ENCODE measurements at regions not wholly inside any gene's neighbourhood (a gene's known extent, or its start where the extent isn't known, plus 50 kb on each side); places are given as distances from the start of the nearest gene placed in this dataset.
"Not testable (repeated sequence)": the region's sequence is repeated elsewhere in the genome, so short reads cannot be mapped to it uniquely, and the experiment has no call there.

DNA sequence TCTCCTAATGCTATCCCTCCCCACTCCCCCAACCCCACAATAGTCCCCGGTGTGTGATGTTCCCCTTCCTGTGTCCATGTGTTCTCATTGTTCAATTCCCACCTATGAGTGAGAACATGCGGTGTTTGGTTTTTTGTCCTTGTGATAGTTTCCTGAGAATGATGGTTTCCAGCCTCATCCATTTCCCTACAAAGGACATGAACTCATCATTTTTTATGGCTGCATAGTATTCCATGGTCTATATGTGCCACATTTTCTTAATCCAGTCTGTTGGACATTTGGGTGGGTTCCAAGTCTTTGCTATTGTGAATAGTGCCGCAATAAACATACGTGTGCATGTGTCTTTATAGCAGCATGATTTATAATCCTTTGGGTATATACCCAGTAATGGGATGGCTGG is 537.1 kb upstream of the KLF4 start:
- H4K8ac ChIP-seq (ENCODE audit: low read length); H2AK5ac ChIP-seq (ENCODE audit: low read length, severe bottlenecking); H2BK5ac ChIP-seq (ENCODE audit: low read depth, low read length, poor library complexity, severe bottlenecking); H2BK15ac ChIP-seq (ENCODE audit: low read depth, poor library complexity, severe bottlenecking); H3K4me3 ChIP-seq (ENCODE audit: insufficient read depth in 1 of 2, low read depth in 1 of 2, low read length in 2 of 2); H3K23ac ChIP-seq (ENCODE audit: low read length in 2 of 2); H3K9ac ChIP-seq (ENCODE audit: low read length); H3K36me3 ChIP-seq (ENCODE audit: control insufficient read depth in 1 of 2, insufficient read depth in 2 of 2, low read depth in 1 of 2, low read length in 2 of 2); H3K4me2 ChIP-seq (ENCODE audit: low read length, poor library complexity, severe bottlenecking); H2BK12ac ChIP-seq (ENCODE audit: low read length in 2 of 2); H3K4ac ChIP-seq (ENCODE audit: low read depth in 1 of 2, low read length in 2 of 2); H3K14ac ChIP-seq (ENCODE audit: low read length in 2 of 2); H3K4me1 ChIP-seq (ENCODE audit: control insufficient read depth, insufficient read depth, low read depth, low read length); H2BK120ac ChIP-seq (ENCODE audit: low read depth, low read length); H3K79me1 ChIP-seq (replicated peaks; ENCODE audit: low read length, poor library complexity, severe bottlenecking); H3K27ac ChIP-seq (ENCODE audit: low read length, poor library complexity, severe bottlenecking); H3K9me3 ChIP-seq (ENCODE audit: control insufficient read depth, low read length); H2AFZ ChIP-seq (ENCODE audit: low read depth, low read length); H3K18ac ChIP-seq (ENCODE audit: low read depth in 1 of 2, low read length in 2 of 2); H4K91ac ChIP-seq (ENCODE audit: low read length); DNase-seq; H3K27me3 ChIP-seq (ENCODE audit: control insufficient read depth in 1 of 2, insufficient read depth in 1 of 2, low read length in 2 of 2): not testable (repeated sequence)
- no CpG with 5 or more reads among the region's 4 CpGs for WGBS

DNA sequence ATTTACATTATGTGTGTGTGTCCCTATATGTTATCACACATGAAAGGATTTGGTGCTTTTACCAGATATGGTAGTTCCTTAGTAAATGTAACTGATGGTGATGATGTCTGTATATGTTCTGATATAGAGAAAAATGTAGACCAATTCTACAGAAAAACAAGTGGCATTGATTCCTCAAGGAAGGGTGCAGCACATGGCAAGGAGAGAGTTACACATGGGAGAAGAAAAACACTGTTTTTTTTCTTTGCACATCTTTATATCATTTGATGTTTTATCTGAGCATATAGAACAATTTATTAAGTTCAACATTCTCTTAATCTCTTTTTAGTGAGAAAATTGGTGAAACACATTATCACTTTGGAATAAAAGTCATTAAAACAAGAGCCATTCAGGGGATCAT is 535.0 kb upstream of the KLF4 start:
- Histone ChIP-seq H4K91ac (ENCODE audit: low read length) (no peak overlapping the region), H3K27me3 (ENCODE audit: control insufficient read depth in 1 of 2, insufficient read depth in 1 of 2, low read length in 2 of 2) (no peaks in the 10 kb centered on the region), H4K8ac (ENCODE audit: low read length) (no peak overlapping the region), H3K9me3 (ENCODE audit: control insufficient read depth, low read length) (no peaks in the 10 kb centered on the region), H2AFZ (ENCODE audit: low read depth, low read length) (no peak overlapping the region), H3K4ac (ENCODE audit: low read depth in 1 of 2, low read length in 2 of 2) (no peak overlapping the region), H3K14ac (ENCODE audit: low read length in 2 of 2) (no peak overlapping the region), H3K36me3 (ENCODE audit: control insufficient read depth in 1 of 2, insufficient read depth in 2 of 2, low read depth in 1 of 2, low read length in 2 of 2) (no peaks in the 10 kb centered on the region), H2BK12ac (ENCODE audit: low read length in 2 of 2) (no peak overlapping the region), H3K4me2 (ENCODE audit: low read length, poor library complexity, severe bottlenecking) (no peak overlapping the region), H3K18ac (ENCODE audit: low read depth in 1 of 2, low read length in 2 of 2) (no peak overlapping the region), H2AK5ac (ENCODE audit: low read length, severe bottlenecking) (no peak overlapping the region), H2BK120ac (ENCODE audit: low read depth, low read length) (no peak overlapping the region), H2BK5ac (ENCODE audit: low read depth, low read length, poor library complexity, severe bottlenecking) (no peak overlapping the region), H3K79me1 (replicated peaks; ENCODE audit: low read length, poor library complexity, severe bottlenecking) (no peaks in the 10 kb centered on the region), H3K27ac (ENCODE audit: low read length, poor library complexity, severe bottlenecking) (no peak overlapping the region), H3K4me1 (ENCODE audit: control insufficient read depth, insufficient read depth, low read depth, low read length) (no peaks in the 10 kb centered on the region), H3K23ac (ENCODE audit: low read length in 2 of 2) (no peak overlapping the region), H2BK15ac (ENCODE audit: low read depth, poor library complexity, severe bottlenecking) (no peak overlapping the region), H3K9ac (ENCODE audit: low read length) (no peak overlapping the region), H3K4me3 (ENCODE audit: insufficient read depth in 1 of 2, low read depth in 1 of 2, low read length in 2 of 2) (no peak overlapping the region)
- DNase-seq, result no peak

DNA sequence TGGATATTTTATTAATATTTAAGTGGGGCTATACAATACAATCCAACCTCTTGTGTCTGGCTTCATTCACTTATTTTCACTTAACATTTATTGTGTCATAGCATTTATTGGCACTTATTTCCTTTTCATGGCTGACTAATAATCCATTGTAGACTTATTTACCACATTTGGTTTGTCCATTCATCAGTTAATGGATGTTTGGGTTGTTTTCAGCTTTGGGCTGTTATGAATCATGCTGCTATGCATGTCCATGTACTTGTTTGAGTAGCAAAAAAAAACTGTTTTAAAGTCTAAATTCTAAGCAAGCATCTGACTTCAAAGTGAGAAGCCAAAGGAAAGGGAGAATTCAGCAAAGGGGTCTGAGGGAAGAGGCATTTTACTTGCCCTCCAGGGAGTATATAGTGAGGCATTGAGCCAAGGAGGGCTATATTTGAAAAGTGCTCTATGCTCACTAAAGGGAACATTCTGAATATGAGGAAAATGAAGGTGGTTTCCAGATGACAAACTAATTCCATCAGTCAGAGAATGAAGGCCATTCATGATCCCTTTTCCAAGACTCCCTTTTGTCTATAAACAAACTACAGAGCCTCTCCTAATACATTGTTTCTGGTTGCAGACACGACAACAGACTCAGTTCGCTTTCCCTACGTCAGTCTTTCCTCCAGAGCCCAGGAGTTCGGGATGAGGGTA is 532.8 kb upstream of the KLF4 start:
- Histone ChIP-seq H3K4me1 (ENCODE audit: control insufficient read depth, insufficient read depth, low read depth, low read length) (no peaks in the 10 kb centered on the region), H4K8ac (ENCODE audit: low read length) (no peak overlapping the region), H2BK15ac (ENCODE audit: low read depth, poor library complexity, severe bottlenecking) (no peak overlapping the region), H3K27me3 (ENCODE audit: control insufficient read depth in 1 of 2, insufficient read depth in 1 of 2, low read length in 2 of 2) (no peaks in the 10 kb centered on the region), H2AFZ (ENCODE audit: low read depth, low read length) (no peak overlapping the region), H2BK120ac (ENCODE audit: low read depth, low read length) (no peak overlapping the region), H3K27ac (ENCODE audit: low read length, poor library complexity, severe bottlenecking) (no peak overlapping the region), H4K91ac (ENCODE audit: low read length) (no peak overlapping the region), H3K4me2 (ENCODE audit: low read length, poor library complexity, severe bottlenecking) (no peak overlapping the region), H3K36me3 (ENCODE audit: control insufficient read depth in 1 of 2, insufficient read depth in 2 of 2, low read depth in 1 of 2, low read length in 2 of 2) (no peaks in the 10 kb centered on the region), H3K4ac (ENCODE audit: low read depth in 1 of 2, low read length in 2 of 2) (no peak overlapping the region), H2BK12ac (ENCODE audit: low read length in 2 of 2) (no peak overlapping the region), H2AK5ac (ENCODE audit: low read length, severe bottlenecking) (no peak overlapping the region), H3K9me3 (ENCODE audit: control insufficient read depth, low read length) (no peaks in the 10 kb centered on the region), H3K23ac (ENCODE audit: low read length in 2 of 2) (no peak overlapping the region), H3K4me3 (ENCODE audit: insufficient read depth in 1 of 2, low read depth in 1 of 2, low read length in 2 of 2) (no peak overlapping the region), H3K18ac (ENCODE audit: low read depth in 1 of 2, low read length in 2 of 2) (no peak overlapping the region), H3K14ac (ENCODE audit: low read length in 2 of 2) (no peak overlapping the region), H2BK5ac (ENCODE audit: low read depth, low read length, poor library complexity, severe bottlenecking) (no peak overlapping the region), H3K79me1 (replicated peaks; ENCODE audit: low read length, poor library complexity, severe bottlenecking) (no peaks in the 10 kb centered on the region), H3K9ac (ENCODE audit: low read length) (peak overlapping the region; percentile 40)
- no peak for DNase-seq
- WGBS, result 93% methylated on average over 4 of the region's 4 CpGs

DNA sequence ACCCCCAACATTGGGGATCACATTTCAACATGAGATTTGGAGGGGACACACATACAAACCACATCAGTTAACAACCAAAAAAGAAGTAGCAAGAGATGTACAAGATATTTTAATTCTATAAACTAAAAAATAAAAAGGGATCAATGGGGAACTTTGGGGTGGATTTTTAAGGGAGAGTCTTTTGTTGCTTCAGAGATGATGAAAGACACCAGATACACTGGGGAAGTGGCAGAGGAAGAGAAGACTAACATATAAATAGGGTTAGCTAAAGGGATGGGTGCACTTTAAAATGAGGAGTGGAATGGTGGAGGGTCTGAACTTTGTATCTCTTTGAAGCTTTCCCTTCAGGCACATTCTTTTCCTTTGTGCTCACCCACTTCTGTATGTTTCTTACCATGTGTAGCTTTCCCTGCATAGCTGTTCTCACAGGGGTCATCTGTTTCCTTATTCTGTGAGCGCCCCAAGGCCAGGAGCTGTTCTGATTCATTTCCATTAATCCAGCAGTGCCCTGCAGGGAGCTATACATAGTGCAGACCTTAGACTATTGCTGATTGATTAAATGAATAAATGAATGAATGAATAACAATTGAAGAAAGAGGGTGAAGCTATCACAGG is 531.6 kb upstream of the KLF4 start:
- 92% methylated on average over 1 of the region's 1 CpG for WGBS
- H3K27me3 ChIP-seq (ENCODE audit: control insufficient read depth in 1 of 2, insufficient read depth in 1 of 2, low read length in 2 of 2), result no peaks in the 10 kb centered on the region
- H3K9me3 ChIP-seq (ENCODE audit: control insufficient read depth, low read length), result no peaks in the 10 kb centered on the region

More for the DNA sequence above, 531.6 kb upstream of the KLF4 start:
- Histone ChIP-seq H3K4ac (ENCODE audit: low read depth in 1 of 2, low read length in 2 of 2) (no peak overlapping the region), H2AK5ac (ENCODE audit: low read length, severe bottlenecking) (no peak overlapping the region), H3K18ac (ENCODE audit: low read depth in 1 of 2, low read length in 2 of 2) (no peak overlapping the region), H4K8ac (ENCODE audit: low read length) (no peak overlapping the region), H2BK120ac (ENCODE audit: low read depth, low read length) (no peak overlapping the region), H3K4me1 (ENCODE audit: control insufficient read depth, insufficient read depth, low read depth, low read length) (no peaks in the 10 kb centered on the region), H4K91ac (ENCODE audit: low read length) (no peak overlapping the region), H3K9ac (ENCODE audit: low read length) (no peak overlapping the region), H3K23ac (ENCODE audit: low read length in 2 of 2) (no peak overlapping the region), H3K36me3 (ENCODE audit: control insufficient read depth in 1 of 2, insufficient read depth in 2 of 2, low read depth in 1 of 2, low read length in 2 of 2) (no peaks in the 10 kb centered on the region), H3K14ac (ENCODE audit: low read length in 2 of 2) (no peak overlapping the region), H3K27ac (ENCODE audit: low read length, poor library complexity, severe bottlenecking) (no peak overlapping the region), H3K79me1 (replicated peaks; ENCODE audit: low read length, poor library complexity, severe bottlenecking) (no peaks in the 10 kb centered on the region), H2BK12ac (ENCODE audit: low read length in 2 of 2) (no peak overlapping the region), H2BK5ac (ENCODE audit: low read depth, low read length, poor library complexity, severe bottlenecking) (no peak overlapping the region), H3K4me2 (ENCODE audit: low read length, poor library complexity, severe bottlenecking) (no peak overlapping the region), H2BK15ac (ENCODE audit: low read depth, poor library complexity, severe bottlenecking) (no peak overlapping the region), H2AFZ (ENCODE audit: low read depth, low read length) (no peak overlapping the region), H3K4me3 (ENCODE audit: insufficient read depth in 1 of 2, low read depth in 1 of 2, low read length in 2 of 2) (no peak overlapping the region)
- no peak for DNase-seq
